SH-SY5Y (cell line): ENCODE measurements at regions not wholly inside any gene's neighbourhood (a gene's known extent, or its start where the extent isn't known, plus 50 kb on each side); places are given as distances from the start of the nearest gene placed in this dataset.

Experiments used
- GATA2 ChIP-seq: IDR thresholded peaks from 2 replicates; pipeline ENCODE4 v1.6.1; 2011; ENCODE audit warnings: mild to moderate bottlenecking, low read depth, low read length
- GATA3 ChIP-seq: IDR thresholded peaks from 2 replicates; pipeline ENCODE4 v1.6.1; 2011; ENCODE audit warnings: low read depth, mild to moderate bottlenecking, low read length, moderate library complexity

DNA sequence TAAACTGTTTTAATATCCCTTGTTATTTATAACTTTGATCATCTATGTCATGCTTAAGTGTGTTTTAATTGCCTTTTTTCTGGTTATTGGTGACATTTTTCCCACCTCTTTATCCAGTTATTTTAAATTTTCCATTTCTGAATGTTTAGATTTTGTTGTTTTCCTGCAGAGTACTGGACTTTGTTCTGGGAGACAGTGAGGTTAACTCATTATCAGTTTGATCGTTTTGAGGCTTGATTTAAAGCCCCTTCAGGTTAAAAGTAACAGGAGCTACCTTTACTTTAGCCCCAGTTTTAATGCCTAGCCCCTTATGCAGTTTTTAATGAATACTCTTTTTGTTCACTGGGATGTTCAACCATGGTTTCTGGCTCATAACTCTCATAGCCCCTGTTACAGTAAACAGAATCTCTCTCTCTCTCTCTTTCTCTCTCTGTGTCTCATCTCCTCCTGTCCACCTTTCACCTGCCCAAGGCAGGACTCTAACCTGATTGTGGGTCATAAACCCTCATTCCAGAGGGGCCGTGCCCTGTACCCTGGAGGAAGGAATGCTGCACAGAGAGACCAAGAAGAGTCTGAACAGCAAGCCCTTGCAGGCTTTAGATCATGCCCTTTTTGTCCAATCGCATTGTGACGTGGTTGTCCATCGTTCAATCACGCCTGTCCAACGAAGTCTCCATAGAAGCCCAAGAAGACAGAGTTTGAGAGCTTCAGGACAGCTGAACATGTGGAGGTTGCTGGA, 91.8 kb upstream of the WDR72 start:
- TF ChIP-seq GATA3 (no peak), GATA2 (no peak)

DNA sequence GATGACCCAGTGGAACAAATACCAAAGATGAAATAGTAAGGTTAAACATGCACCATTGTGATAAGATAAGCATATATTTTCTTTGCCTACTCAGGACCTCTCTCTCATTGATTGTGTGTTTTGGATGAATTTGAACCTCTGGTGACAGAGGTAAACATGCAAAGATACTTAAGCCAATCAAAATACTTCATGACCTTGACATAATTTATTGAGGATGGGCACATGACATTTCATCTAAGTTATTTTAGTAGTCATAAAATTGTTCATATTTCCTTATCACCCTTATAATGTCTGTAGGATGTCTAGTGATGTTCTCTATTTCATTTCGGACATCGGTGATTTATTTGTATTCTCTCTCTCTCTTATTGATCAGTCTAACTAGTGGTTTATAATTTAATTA, 88.3 kb upstream of the WDR72 start:
- TF ChIP-seq GATA3 (no peak), GATA2 (no peak)

DNA sequence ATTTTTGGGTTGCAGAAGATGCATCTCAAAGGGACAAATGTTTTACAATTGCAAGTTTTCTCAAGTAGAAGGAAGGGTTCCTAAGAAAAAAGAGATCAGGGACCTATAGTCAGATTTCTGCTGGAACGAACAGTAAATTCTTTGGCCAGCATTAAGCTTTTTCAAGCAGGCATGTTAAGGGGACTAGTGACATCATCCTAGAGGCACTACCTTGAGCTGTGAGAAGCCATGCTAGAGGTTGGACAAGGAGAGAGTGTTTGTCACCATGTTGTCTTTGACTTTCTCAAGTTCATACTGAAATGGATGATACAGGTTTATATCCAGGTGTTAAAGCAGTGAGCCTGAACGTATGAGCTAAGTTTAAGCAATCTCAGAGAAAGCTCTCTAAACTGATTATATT, 85.2 kb upstream of the WDR72 start:
- TF ChIP-seq GATA2: no peak
- no peak for TF ChIP-seq GATA3

DNA sequence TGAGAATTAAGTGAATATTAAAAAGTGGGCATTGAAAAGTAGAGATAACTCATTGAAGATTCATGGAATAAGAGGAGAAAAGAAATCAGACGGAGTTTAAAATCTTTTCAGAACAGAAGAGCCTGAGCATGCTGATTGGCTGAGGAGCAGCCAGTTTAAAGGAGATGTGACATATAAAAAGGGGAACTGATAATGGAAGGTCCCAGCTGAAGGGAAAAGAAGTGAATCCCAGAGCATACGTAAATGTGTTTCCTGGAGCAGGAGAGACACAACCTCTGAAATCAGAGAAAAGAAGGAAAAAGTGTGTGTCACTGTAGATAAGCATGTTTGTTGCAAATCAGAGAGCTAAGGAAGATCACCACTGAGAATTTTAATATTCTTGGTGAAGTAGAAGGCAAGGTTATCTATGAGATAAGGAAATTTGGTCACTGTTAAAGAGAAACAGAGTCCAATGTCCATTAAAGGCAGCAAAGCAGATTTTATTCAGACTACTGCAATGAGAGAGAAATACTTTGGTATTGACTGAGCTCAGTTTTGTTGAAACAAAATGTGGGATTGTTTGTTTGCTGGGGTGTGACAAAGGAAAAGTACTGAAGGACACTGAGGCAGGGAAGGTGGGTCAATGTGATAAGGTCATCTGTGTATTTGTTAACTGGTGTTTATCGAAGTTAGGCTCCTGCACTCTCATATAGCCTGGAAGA, 84.6 kb upstream of the WDR72 start:
- no peak for TF ChIP-seq GATA3
- no peak for TF ChIP-seq GATA2

DNA sequence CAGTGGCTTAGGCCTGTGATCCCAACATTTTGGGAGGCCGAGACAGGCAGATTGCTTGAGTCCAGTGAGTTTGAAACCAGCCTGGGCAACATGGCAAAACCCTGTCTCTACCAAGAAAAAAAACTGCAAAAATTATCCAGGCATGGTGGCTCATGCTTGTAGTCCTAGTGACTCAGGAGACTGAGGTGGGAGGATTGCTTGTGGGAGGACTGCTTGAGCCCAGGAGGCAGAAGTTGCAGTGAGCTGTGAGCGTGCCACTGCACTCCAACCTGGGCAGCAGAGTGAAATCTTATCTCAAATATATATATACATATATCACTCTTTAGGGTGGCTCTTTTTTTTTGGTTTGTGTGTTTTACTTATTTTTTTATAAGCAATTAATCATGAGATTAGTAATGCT, 83.7 kb upstream of the WDR72 start:
- TF ChIP-seq GATA2 (no peak), GATA3 (no peak)

DNA sequence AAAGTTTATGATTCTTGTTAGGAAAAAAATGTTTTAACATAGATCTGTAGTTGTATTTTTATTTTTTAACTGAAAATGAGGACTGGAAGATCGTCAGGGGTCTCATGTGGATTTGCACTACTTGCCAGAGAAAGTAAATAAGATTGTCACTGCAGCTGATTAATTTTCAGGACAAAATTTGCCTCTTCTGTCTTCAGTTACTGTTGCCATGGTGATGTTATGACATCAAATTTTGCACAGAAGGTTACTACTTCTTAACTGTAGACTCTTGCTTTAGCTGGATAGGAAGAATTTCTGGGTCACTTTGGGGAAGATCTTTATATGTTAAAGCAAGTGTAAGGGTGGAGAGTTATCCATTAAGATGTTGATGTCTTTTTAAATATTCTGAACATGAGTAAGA, 82.2 kb upstream of the WDR72 start:
- TF ChIP-seq GATA3 (no peak), GATA2 (no peak)

DNA sequence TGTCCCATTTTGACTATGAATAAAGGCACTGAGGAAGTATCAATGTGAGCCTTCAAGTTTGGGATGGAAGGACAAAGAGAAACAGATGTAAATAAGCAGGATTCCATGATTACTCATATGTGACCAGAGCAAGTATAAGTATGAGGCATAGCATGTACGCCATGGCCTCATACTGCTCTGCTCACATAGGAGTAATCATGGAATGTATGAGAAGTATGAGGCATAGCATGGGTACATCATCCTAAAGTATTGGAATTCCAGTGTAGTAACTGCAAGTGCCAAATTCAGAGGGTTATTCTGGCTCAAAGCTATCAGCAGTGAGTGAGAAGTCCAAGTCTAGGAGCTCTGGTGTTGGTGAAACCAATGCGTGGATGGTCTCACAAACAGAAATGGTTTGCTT, 81.2 kb upstream of the WDR72 start:
- TF ChIP-seq GATA2 (no peak), GATA3 (no peak)

DNA sequence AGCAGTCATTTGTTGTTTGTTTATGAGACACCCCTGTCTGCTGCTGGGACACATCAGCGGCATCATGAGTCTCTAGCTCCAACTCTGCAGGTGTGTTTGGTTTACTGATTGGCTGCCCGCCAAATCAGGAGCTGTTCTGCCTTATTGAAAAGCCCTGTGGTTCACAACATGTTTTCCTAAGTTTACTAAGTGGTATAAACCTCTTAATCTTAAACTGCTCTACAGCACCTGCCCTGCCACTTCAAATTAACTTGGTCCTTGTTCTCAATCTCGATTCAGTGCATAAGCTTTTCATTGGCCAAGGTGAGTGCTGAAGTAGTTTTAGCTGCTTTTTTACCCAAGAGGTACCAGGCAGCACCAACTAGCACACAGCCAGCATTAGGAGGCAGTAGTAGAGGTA, 77.8 kb upstream of the WDR72 start:
- TF ChIP-seq GATA3 (no peak), GATA2 (no peak)

DNA sequence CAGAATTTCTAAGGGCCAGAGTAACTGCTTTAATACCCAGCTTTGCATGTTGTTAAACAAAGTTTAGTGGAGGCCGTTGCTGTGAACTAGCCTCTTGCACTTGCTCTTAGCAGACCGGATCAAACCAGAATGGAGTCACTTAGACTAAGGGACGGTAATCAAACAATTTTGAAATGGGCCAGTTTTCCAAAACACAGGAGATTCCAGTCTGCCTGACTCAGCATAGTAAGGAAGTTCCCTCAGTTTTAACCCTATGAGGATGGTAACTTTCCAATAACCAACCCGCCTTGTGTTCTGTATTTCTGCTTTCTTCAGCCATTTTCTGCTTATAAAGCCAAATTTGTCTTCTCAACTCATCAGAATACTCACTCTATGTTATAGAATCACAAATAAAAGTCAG, 77.2 kb upstream of the WDR72 start:
- TF ChIP-seq GATA2 (no peak), GATA3 (no peak)

DNA sequence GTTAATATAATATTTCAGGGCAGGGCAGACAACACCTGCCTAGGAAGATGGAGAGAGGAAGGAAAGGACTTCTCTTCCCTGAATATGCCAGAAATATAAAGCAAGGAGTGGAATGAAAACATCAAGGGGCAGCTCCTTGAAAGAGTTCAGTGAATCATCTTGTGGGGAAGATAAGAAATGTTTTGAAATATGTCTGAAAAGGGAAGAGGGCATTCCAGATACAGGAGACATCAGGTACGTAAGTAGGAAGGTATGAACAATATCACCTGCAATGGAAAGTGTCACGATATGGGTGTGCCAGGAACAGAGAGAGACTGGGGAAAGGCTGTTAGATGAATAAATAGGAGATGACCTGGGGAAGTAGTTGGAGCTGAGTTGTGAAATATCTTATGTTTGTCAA, 75.8 kb upstream of the WDR72 start:
- TF ChIP-seq GATA2 (no peak), GATA3 (no peak)

DNA sequence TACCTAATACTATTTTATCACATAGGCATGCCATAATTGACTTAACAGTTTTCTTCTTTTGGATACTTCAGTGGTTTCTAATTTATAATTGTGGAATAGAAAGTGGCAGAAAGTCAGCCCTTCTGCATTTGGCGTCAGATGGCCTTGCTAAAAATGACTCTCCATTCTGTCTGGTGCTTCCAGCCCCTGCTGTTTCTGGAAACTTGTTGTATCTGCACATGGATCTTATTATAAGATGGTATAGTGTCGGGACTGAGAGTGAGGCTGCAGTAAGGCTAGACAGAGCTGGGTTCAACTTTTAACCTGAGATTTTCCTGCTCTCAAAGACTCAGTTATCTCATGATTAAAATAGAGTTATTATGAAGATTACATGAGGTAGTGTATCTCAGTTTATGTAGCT, 74.8 kb upstream of the WDR72 start:
- peak; percentile 80 for TF ChIP-seq GATA2
- TF ChIP-seq GATA3: peak; percentile 78

DNA sequence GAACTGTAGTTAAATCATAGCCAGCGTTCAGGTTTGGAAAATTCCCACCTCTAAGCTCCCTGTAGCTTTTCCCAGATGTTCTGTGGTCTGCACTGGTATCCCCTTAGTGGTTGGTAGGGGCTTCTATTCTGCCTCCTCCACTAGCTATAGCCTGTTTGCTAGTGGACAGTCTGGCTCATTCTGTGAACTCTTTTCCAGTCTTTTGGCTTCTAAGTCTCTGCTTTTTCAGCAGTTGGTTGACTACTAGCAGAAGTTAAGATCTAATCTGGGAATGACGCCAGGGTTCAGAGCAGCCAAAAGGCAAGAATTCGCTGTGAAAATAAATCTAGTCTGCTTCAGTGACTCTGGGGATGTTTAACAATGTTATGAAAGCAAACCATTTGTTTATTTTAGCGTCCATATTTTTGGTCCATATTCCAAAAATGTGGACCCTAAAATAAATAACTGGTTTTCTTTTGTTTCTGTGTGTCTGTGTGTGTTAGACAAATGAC, 73.7 kb upstream of the WDR72 start:
- peak; percentile 76 for TF ChIP-seq GATA2
- peak; percentile 48; the same call in 1 of the 2 replicates for TF ChIP-seq GATA3

DNA sequence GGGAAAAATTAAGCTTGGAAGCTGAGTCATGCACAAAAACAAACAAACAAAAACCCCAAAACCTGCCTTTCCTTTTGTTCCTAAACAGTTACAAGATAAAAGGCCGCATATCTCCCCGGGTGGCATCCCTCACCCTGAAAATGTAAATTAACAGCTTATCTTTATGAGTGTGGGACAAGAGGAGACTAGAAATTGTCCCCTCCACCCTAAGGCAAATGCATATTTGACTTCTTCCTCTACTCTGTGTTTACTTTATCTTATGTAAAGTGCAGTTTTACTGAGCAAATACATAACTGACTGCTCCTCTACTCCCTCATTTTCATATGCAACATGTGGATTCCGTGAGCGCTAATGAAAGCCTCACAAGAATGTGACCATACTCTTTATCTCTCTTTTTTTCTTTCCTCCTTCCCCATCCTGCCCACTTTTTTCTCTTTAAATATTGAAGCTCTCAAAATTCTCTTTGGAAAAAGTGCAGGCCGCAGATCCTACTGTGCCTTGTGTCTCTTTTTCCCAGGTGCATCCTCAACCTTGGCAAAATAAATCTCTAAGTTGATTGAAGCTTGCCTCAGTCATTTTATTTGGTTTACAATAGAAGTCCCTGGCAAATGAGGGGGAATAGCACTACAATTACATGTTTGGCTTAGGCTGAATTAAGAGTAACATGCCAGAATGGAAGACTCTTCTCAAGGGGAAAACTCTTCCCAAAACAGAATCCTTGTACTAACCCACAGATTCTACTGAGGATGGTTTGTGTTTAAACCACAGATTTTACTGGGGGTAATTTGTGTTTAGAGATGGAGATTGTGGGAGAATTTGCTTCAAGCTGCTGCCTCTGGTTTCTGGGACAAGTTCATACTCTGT, 72.7 kb upstream of the WDR72 start:
- TF ChIP-seq GATA2 (no peak), GATA3 (no peak)

DNA sequence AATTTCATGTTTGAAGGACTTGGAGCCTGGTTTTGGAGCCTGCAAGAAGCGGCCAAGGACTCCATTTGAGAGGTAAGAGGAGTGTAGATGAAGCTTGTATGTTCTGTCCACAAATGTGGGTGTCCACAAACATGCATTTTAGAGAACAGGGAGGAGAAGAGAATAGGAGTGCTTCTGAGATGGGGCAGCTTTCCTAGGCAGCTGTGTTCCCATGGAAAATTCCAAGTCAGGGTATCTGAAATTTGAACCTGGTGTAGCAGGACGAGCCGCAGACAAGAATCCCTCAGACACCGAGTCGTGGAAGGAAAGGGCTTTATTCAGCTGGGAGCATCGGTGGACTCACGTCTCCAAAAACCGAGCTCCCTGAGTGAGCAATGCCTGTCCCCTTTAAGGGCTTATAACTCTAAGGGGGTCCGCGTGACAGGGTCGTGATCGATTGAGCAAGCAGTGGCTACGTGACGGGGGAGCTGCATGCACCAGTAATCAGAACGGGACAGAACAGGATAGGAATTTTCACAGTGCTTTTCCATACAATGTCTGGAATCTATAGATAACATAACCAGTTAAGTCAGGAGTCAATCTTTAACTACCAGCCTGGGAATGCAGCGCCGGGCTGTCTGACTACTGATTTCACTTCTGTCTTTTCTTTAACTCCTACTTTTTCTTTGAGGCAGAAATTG, 71.4 kb upstream of the WDR72 start:
- no peak for TF ChIP-seq GATA3
- TF ChIP-seq GATA2: no peak
